IMR-90 (cell line): ENCODE measurements at regions not wholly inside any gene's neighbourhood (a gene's known extent, or its start where the extent isn't known, plus 50 kb on each side); places are given as distances from the start of the nearest gene placed in this dataset.

Source experiments
- ATAC-seq: fragments of 200-7000 bp; cut with Tn5 transposase; 2 replicates; pipeline ENCODE4 v1.9.1; 2020; ENCODE audit warnings: low read depth, mild to moderate bottlenecking, moderate library complexity
- BruUV-seq: library from RNA; stranded (reverse); fragments of 400-500 nt; replicated peaks from 2 replicates; lab custom pipeline; 2021; lab: Mats Ljungman, UMichigan
- CTCF ChIA-PET: fragments of 300-600 bp; formaldehyde crosslinking; extraction: SDS; loops from one replicate; lab custom pipeline; 2021; ENCODE audit warnings: antibody characterized with exemption; lab: Yijun Ruan, JAX
- POLR2A ChIA-PET: fragments of 300-600 bp; sonication (Branson Sonifier 250); formaldehyde crosslinking; loops from one replicate; lab custom pipeline; 2022; ENCODE audit warnings: antibody characterized with exemption; ENCODE audit not compliant: unreplicated experiment; lab: Charles Lee
- DNase-seq: peaks from one replicate; pipeline ENCODE4 v3.0.0; 2013
- H2AFZ ChIP-seq: replicated peaks from 2 replicates; pipeline ENCODE3; 2013; ENCODE audit warnings: low read length, mild to moderate bottlenecking; ENCODE audit not compliant: poor library complexity
- H2AK5ac ChIP-seq: 2 replicates; pipeline ENCODE4 v1.6.1; 2013; ENCODE audit warnings: low read depth, low read length, inconsistent platforms
- H2AK9ac ChIP-seq: replicated peaks from 2 replicates; pipeline ENCODE3; 2013; ENCODE audit warnings: mild to moderate bottlenecking, low read depth, low read length, moderate library complexity; ENCODE audit not compliant: poor library complexity
- H2BK120ac ChIP-seq: 2 replicates; pipeline ENCODE4 v1.6.1; 2013; ENCODE audit warnings: low read depth, low read length, inconsistent platforms
- H2BK15ac ChIP-seq: 3 replicates; pipeline ENCODE4 v1.6.1; 2013; ENCODE audit warnings: low read depth, low read length, inconsistent platforms
- H2BK20ac ChIP-seq: 2 replicates; pipeline ENCODE4 v1.6.1; 2013; ENCODE audit warnings: low read depth, mild to moderate bottlenecking, inconsistent platforms, low read length, moderate library complexity
- H2BK5ac ChIP-seq: 2 replicates; pipeline ENCODE4 v1.6.1; 2013; ENCODE audit warnings: mild to moderate bottlenecking, low read depth, low read length, inconsistent platforms; ENCODE audit not compliant: poor library complexity, severe bottlenecking
- H3K14ac ChIP-seq: replicated peaks from 2 replicates; pipeline ENCODE4 v1.6.1; 2013; ENCODE audit warnings: low read depth, low read length, inconsistent platforms
- H3K18ac ChIP-seq: 2 replicates; pipeline ENCODE4 v1.6.1; 2013; ENCODE audit warnings: low read depth, low read length, control low read depth
- H3K23ac ChIP-seq: 2 replicates; pipeline ENCODE4 v1.6.1; 2013; ENCODE audit warnings: low read depth, low read length, inconsistent platforms
- H3K27ac ChIP-seq: 2 replicates; pipeline ENCODE4 v1.5.1; 2013; ENCODE audit warnings: mild to moderate bottlenecking, control low read depth, low read length; ENCODE audit not compliant: insufficient read depth
- H3K27me3 ChIP-seq: 2 replicates; pipeline ENCODE4 v1.6.1; 2013; ENCODE audit warnings: low read length; ENCODE audit not compliant: control insufficient read depth, insufficient read depth
- H3K36me3 ChIP-seq: 2 replicates; pipeline ENCODE4 v1.6.1; 2013; ENCODE audit warnings: low read length, mixed read lengths; ENCODE audit not compliant: control insufficient read depth, insufficient read depth
- H3K4ac ChIP-seq: 2 replicates; pipeline ENCODE4 v1.6.1; 2013; ENCODE audit warnings: low read depth, low read length, inconsistent platforms
- H3K4me1 ChIP-seq: 2 replicates; pipeline ENCODE4 v1.6.1; 2013; ENCODE audit warnings: low read length, mixed read lengths; ENCODE audit not compliant: control insufficient read depth, insufficient read depth
- H3K4me2 ChIP-seq: 2 replicates; pipeline ENCODE4 v1.6.1; 2013; ENCODE audit warnings: low read depth, mild to moderate bottlenecking, control low read depth, low read length, moderate library complexity
- H3K4me3 ChIP-seq: 2 replicates; pipeline ENCODE4 v1.5.1; 2013; ENCODE audit warnings: low read depth, mild to moderate bottlenecking, control low read depth, low read length, moderate library complexity; ENCODE audit not compliant: insufficient read depth
- H3K56ac ChIP-seq: 2 replicates; pipeline ENCODE4 v1.6.1; 2013; ENCODE audit warnings: low read length, inconsistent platforms; ENCODE audit not compliant: insufficient read depth; ENCODE audit errors: extremely low read depth
- H3K79me1 ChIP-seq, 2 experiments: 2 replicates each; pipeline ENCODE4 v1.6.1; 2013; ENCODE audit warnings: low read length in 2 of 2, inconsistent platforms in 1 of 2, low read depth in 1 of 2
- H3K9ac ChIP-seq: 2 replicates; pipeline ENCODE4 v1.6.1; 2013; ENCODE audit warnings: low read depth, low read length, control low read depth
- H3K9me1 ChIP-seq: 2 replicates; pipeline ENCODE4 v1.6.1; 2013; ENCODE audit warnings: low read length, inconsistent platforms; ENCODE audit not compliant: insufficient read depth
- H3K9me3 ChIP-seq: 2 replicates; pipeline ENCODE4 v1.6.1; 2013; ENCODE audit warnings: low read length; ENCODE audit not compliant: control insufficient read depth, insufficient read depth
- H4K20me1 ChIP-seq: 2 replicates; pipeline ENCODE4 v1.6.1; 2013; ENCODE audit warnings: low read length, inconsistent platforms; ENCODE audit not compliant: insufficient read depth
- H4K5ac ChIP-seq: 2 replicates; pipeline ENCODE4 v1.6.1; 2013; ENCODE audit warnings: mild to moderate bottlenecking, low read depth, low read length, control low read depth
- H4K8ac ChIP-seq, 2 experiments: 2 replicates each; pipeline ENCODE4 v1.6.1; 2013; ENCODE audit warnings: low read depth in 2 of 2, low read length in 2 of 2, control low read depth in 1 of 2, inconsistent platforms in 1 of 2
- H4K91ac ChIP-seq: 2 replicates; pipeline ENCODE4 v1.6.1; 2013; ENCODE audit warnings: low read depth, low read length, inconsistent platforms; ENCODE audit not compliant: insufficient read depth
- BHLHE40 ChIP-seq: fragments of 150-350 bp; IDR thresholded peaks from 2 replicates; pipeline ENCODE4 v1.6.1; 2016; ENCODE audit warnings: mild to moderate bottlenecking, low read depth, low read length
- CHD1 ChIP-seq: IDR thresholded peaks from 2 replicates; pipeline ENCODE4 v1.6.1; 2012; ENCODE audit warnings: low read depth, low read length, improper control_type of control experiment
- FOS ChIP-seq: fragments of 150-350 bp; IDR thresholded peaks from 2 replicates; pipeline ENCODE4 v1.6.1; 2016; ENCODE audit warnings: low read depth, low read length
- MAZ ChIP-seq: IDR thresholded peaks from 2 replicates; pipeline ENCODE4 v1.6.1; 2012; ENCODE audit warnings: low read depth, mild to moderate bottlenecking, low read length, improper control_type of control experiment, moderate library complexity, borderline replicate concordance
- MXI1 ChIP-seq: IDR thresholded peaks from 2 replicates; pipeline ENCODE4 v1.6.1; 2012; ENCODE audit warnings: low read depth, mild to moderate bottlenecking, low read length, moderate library complexity, borderline replicate concordance
- NFE2L2 ChIP-seq: fragments of 150-350 bp; IDR thresholded peaks from 2 replicates; pipeline ENCODE4 v1.6.1; 2016; ENCODE audit warnings: low read depth, mild to moderate bottlenecking, low read length
- POLR2A ChIP-seq: IDR thresholded peaks from 2 replicates; pipeline ENCODE4 v1.6.1; 2012; ENCODE audit warnings: mild to moderate bottlenecking, low read depth, low read length
- RCOR1 ChIP-seq: IDR thresholded peaks from 2 replicates; pipeline ENCODE4 v1.6.1; 2012; ENCODE audit warnings: mild to moderate bottlenecking, low read length, improper control_type of control experiment; ENCODE audit not compliant: insufficient replicate concordance
- RFX5 ChIP-seq: IDR thresholded peaks from 2 replicates; pipeline ENCODE4 v1.8.0; 2012; ENCODE audit warnings: low read depth, mild to moderate bottlenecking, low read length, moderate library complexity
- USF2 ChIP-seq: fragments of 150-350 bp; IDR thresholded peaks from 2 replicates; pipeline ENCODE4 v1.6.1; 2017; ENCODE audit warnings: mild to moderate bottlenecking, antibody characterized with exemption, low read length, low read depth
- WGBS, 2 experiments: methylation state at CpG; one replicate each; pipeline versions ENCODE4 v1.1.5 to v1.1.7; 2013; ENCODE audit warnings: missing lambda C conversion rate in 2 of 2; ENCODE audit not compliant: insufficient read length in 1 of 2; ENCODE audit errors: extremely low coverage in 2 of 2; 5-methylcytosine and 5-hydroxymethylcytosine counted together
- dilution Hi-C: fragments of 300-500 bp; cut with HindIII; formaldehyde crosslinking; loops from one replicate; pipeline ENCODE4 v1.14.3; 2018; ENCODE audit warnings: low sequenced_read_pairs; ENCODE audit not compliant: unreplicated experiment
- in situ Hi-C: fragments of 300-500 bp; cut with MboI; formaldehyde crosslinking; loops from 3 replicates; pipeline ENCODE4 v1.14.3; 2019; ENCODE audit warnings: low sequenced_read_pairs, inconsistent platforms, mixed read lengths
- intact Hi-C: fragments of 100-400 bp; cut with micrococcal nuclease; formaldehyde crosslinking; loops from 2 replicates; pipeline ENCODE4 v1.10.0; 2022
- TF ChIP-seq, protein P1 (sequence below): fragments of 150-350 bp; IDR thresholded peaks from 2 replicates; pipeline ENCODE4 v1.6.1; 2016; ENCODE audit warnings: low read depth, mild to moderate bottlenecking, low read length, moderate library complexity, borderline replicate concordance
- TF ChIP-seq, protein P2 (sequence below): conservative IDR thresholded peaks from 2 replicates; pipeline ENCODE4 v1.5.1; 2012; ENCODE audit warnings: mild to moderate bottlenecking, low read depth, low read length, improper control_type of control experiment

GRCh38 chr13:40377783-40378182, 288.7 kb downstream of the FOXO1 start:
- Histone ChIP-seq H3K27me3 (peaks cover 18% of the 10 kb centered on the region), H3K4me1 (no peaks in the 10 kb centered on the region), H2BK120ac (no peak overlapping the region), H2AK9ac (no peak overlapping the region), H3K4ac (no peak overlapping the region), H3K4me2 (no peak overlapping the region), H2BK5ac (no peak overlapping the region), H4K20me1 (no peaks in the 10 kb centered on the region), H3K23ac (no peak overlapping the region), H3K56ac (no peak overlapping the region), H3K4me3 (no peak overlapping the region), H4K8ac (no peak overlapping the region), H3K9ac (no peak overlapping the region), H4K91ac (no peak overlapping the region), H4K5ac (no peak overlapping the region), H2AFZ (no peak overlapping the region), H3K79me1 (no peaks in the 10 kb centered on the region), H3K36me3 (no peaks in the 10 kb centered on the region), H2BK20ac (no peak overlapping the region), H2AK5ac (no peak overlapping the region), H3K27ac (no peak overlapping the region), H3K18ac (no peak overlapping the region), H3K9me1 (no peaks in the 10 kb centered on the region), H3K9me3 (no peaks in the 10 kb centered on the region), H3K14ac (no peak overlapping the region), H2BK15ac (no peak overlapping the region)
- no TSS peak for BruUV-seq
- ChIA-PET CTCF (no interaction called here), POLR2A (no interaction called here)
- ATAC-seq = no peak
- intact Hi-C loops (no loop called here), in situ Hi-C loops (no loop called here), dilution Hi-C loops (no loop called here)
- no peak for DNase-seq
- 59% methylated on average over 4 of the region's 8 CpGs; no CpG with 5 or more reads in 1 of the 2 experiments for WGBS, 2 experiments
- TF ChIP-seq FOS (no peak), NFE2L2 (no peak), USF2 (no peak), BHLHE40 (no peak), RCOR1 (no peak), RFX5 (no peak), CHD1 (no peak), POLR2A (no peak), MXI1 (no peak), MAZ (no peak)
- TF ChIP-seq, protein P1, sequence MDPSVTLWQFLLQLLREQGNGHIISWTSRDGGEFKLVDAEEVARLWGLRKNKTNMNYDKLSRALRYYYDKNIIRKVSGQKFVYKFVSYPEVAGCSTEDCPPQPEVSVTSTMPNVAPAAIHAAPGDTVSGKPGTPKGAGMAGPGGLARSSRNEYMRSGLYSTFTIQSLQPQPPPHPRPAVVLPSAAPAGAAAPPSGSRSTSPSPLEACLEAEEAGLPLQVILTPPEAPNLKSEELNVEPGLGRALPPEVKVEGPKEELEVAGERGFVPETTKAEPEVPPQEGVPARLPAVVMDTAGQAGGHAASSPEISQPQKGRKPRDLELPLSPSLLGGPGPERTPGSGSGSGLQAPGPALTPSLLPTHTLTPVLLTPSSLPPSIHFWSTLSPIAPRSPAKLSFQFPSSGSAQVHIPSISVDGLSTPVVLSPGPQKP = no peak
- TF ChIP-seq, protein P2, sequence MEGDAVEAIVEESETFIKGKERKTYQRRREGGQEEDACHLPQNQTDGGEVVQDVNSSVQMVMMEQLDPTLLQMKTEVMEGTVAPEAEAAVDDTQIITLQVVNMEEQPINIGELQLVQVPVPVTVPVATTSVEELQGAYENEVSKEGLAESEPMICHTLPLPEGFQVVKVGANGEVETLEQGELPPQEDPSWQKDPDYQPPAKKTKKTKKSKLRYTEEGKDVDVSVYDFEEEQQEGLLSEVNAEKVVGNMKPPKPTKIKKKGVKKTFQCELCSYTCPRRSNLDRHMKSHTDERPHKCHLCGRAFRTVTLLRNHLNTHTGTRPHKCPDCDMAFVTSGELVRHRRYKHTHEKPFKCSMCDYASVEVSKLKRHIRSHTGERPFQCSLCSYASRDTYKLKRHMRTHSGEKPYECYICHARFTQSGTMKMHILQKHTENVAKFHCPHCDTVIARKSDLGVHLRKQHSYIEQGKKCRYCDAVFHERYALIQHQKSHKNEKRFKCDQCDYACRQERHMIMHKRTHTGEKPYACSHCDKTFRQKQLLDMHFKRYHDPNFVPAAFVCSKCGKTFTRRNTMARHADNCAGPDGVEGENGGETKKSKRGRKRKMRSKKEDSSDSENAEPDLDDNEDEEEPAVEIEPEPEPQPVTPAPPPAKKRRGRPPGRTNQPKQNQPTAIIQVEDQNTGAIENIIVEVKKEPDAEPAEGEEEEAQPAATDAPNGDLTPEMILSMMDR = no peak
